Right lobe of liver (tissue), 4 donors: ENCODE measurements at regions not wholly inside any gene's neighbourhood (a gene's known extent, or its start where the extent isn't known, plus 50 kb on each side); places are given as distances from the start of the nearest gene placed in this dataset.

Source experiments
- POLR2A ChIP-seq: fragments of 450-650 bp; IDR thresholded peaks from one replicate; pipeline ENCODE4 v1.6.1; 2017; ENCODE audit warnings: antibody characterized with exemption, mild to moderate bottlenecking
- TF ChIP-seq, protein P1 (sequence below), 4 donors: fragments of 200-600 bp in 3 of 4; fragments of 450-650 bp in 1 of 4; IDR thresholded peaks; one replicate each; pipeline versions ENCODE4 v1.5.1 to v1.8.0; 2016 to 2022; ENCODE audit warnings: antibody characterized with exemption in 4 of 4, mild to moderate bottlenecking in 2 of 4
- donor health status: DM: no; HTN: no; CAD: no.
- donor health status: DM: no; HTN: no; CAD: no.
- donor health status: DM: no; HTN: yes; CAD: no.

DNA sequence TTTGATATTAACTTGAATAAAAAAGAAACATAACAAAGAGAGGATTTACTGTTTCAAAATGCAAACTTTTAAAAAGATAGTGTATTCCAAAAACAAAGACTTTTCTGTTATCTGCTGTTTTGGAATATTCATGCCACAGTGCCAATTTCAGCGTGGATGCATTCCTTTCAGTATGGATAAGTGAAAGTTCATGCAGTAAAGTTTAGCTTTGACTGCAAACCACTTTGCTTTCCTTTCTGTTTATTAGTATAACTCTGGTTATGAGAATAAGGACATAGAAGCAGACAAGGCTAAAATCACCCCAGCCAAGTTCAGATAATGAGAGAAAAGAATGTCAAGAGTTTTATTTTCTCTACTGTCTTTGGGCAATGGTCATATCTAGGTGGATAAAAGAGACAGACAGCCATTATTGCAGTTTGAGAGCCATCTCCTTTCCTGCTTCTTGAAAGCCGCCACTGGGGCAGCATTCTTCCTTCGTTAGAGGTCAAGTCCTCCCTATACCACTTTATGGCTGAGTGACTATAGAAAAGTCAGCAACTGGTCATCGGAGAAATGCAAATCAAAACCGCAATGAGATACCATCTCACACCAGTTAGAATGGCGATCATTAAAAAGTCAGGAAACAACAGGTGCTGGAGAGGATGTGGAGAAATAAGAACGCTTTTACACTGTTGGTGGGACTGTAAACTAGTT, 82.4 kb upstream of the BLID start:
- TF ChIP-seq, protein P1, sequence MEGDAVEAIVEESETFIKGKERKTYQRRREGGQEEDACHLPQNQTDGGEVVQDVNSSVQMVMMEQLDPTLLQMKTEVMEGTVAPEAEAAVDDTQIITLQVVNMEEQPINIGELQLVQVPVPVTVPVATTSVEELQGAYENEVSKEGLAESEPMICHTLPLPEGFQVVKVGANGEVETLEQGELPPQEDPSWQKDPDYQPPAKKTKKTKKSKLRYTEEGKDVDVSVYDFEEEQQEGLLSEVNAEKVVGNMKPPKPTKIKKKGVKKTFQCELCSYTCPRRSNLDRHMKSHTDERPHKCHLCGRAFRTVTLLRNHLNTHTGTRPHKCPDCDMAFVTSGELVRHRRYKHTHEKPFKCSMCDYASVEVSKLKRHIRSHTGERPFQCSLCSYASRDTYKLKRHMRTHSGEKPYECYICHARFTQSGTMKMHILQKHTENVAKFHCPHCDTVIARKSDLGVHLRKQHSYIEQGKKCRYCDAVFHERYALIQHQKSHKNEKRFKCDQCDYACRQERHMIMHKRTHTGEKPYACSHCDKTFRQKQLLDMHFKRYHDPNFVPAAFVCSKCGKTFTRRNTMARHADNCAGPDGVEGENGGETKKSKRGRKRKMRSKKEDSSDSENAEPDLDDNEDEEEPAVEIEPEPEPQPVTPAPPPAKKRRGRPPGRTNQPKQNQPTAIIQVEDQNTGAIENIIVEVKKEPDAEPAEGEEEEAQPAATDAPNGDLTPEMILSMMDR (IDR thresholded peaks at IDR 0.05): no peak
- TF ChIP-seq POLR2A: no peak
